Skeletal muscle satellite cell (primary cell): ENCODE measurements at regions not wholly inside any gene's neighbourhood (a gene's known extent, or its start where the extent isn't known, plus 50 kb on each side); places are given as distances from the start of the nearest gene placed in this dataset.

Source experiments
- H3K27me3 ChIP-seq: 2 replicates; pipeline ENCODE4 v1.7.0; 2013; ENCODE audit warnings: low read length; ENCODE audit not compliant: control insufficient read depth, insufficient read depth
- H3K36me3 ChIP-seq: 2 replicates; pipeline ENCODE4 v1.7.0; 2013; ENCODE audit warnings: mild to moderate bottlenecking, control low read depth, low read length; ENCODE audit not compliant: insufficient read depth
- H3K4me1 ChIP-seq: 2 replicates; pipeline ENCODE4 v1.7.0; 2013; ENCODE audit warnings: low read length; ENCODE audit not compliant: control insufficient read depth, insufficient read depth
- H3K4me2 ChIP-seq: 2 replicates; pipeline ENCODE4 v1.7.0; 2013; ENCODE audit warnings: mild to moderate bottlenecking, low read length
- H3K4me3 ChIP-seq: 2 replicates; pipeline ENCODE4 v1.7.0; 2013; ENCODE audit warnings: low read length
- H3K9ac ChIP-seq: 2 replicates; pipeline ENCODE4 v1.7.0; 2013; ENCODE audit warnings: mild to moderate bottlenecking, low read depth, low read length, moderate library complexity
- H3K9me3 ChIP-seq: replicated peaks from 2 replicates; pipeline ENCODE4 v1.7.0; 2013; ENCODE audit warnings: mild to moderate bottlenecking, control low read depth, low read length

DNA sequence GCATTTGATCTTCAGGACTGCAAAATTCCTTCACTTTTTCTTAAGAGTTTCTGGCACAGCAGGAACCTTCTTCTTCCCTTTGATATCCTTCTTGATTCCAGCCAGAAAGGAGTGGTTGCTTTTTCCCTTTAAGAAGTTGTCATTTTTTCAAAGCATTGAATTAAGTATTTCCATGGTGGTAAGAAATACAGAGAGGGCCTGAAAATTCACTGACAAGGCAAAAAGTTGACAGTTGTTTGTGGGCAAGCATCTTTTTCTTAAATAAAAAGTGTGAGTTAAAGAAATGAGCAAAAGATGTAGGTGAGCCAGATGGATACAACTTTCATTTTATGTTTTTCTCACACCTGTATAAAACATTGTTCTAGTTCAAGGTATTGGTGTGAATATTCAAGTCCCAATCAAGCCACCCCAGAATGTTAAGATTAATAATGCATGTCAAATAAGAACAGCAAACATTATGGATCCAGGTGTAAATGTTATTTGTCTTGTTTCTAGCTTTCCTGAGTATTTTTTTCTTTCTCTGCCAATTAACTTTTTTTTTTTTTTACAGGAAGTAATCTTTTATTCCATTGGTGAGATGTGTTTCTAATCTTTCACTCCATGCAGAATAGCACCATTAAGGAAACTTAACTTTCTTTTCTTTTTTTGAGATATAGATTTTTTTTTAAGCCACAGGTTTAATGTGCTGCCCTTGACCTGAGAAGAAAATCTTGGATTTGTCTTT is 334.3 kb upstream of the SEMA3A start:
- no peaks in the 10 kb centered on the region for H3K27me3 ChIP-seq
- no peak overlapping the region for H3K9ac ChIP-seq
- H3K36me3 ChIP-seq = no peaks in the 10 kb centered on the region

GRCh38 chr7:84524714-84525694 is 330.4 kb upstream of the SEMA3A start:
- peak overlapping the region; percentile 65 for H3K9ac ChIP-seq
- peaks cover 28% of the 10 kb centered on the region for H3K4me1 ChIP-seq
- H3K9me3 ChIP-seq = peaks cover 5% of the 10 kb centered on the region
- H3K4me3 ChIP-seq = no peak overlapping the region
- peak overlapping the region; percentile 70 for H3K4me2 ChIP-seq
- H3K27me3 ChIP-seq = no peaks in the 10 kb centered on the region
- no peaks in the 10 kb centered on the region for H3K36me3 ChIP-seq

More for the DNA sequence above, 334.3 kb upstream of the SEMA3A start:
- Histone ChIP-seq H3K4me2 (peak overlapping the region; percentile 5), H3K9me3 (no peaks in the 10 kb centered on the region), H3K4me1 (peaks cover 29% of the 10 kb centered on the region), H3K4me3 (no peak overlapping the region)

GRCh38 chr7:84513061-84513460 is 318.5 kb upstream of the SEMA3A start:
- no peak overlapping the region for H3K4me2 ChIP-seq
- no peaks in the 10 kb centered on the region for H3K36me3 ChIP-seq
- H3K9me3 ChIP-seq = no peaks in the 10 kb centered on the region
- peaks cover 15% of the 10 kb centered on the region for H3K4me1 ChIP-seq
- H3K27me3 ChIP-seq = no peaks in the 10 kb centered on the region
- no peak overlapping the region for H3K4me3 ChIP-seq
- H3K9ac ChIP-seq = no peak overlapping the region

DNA sequence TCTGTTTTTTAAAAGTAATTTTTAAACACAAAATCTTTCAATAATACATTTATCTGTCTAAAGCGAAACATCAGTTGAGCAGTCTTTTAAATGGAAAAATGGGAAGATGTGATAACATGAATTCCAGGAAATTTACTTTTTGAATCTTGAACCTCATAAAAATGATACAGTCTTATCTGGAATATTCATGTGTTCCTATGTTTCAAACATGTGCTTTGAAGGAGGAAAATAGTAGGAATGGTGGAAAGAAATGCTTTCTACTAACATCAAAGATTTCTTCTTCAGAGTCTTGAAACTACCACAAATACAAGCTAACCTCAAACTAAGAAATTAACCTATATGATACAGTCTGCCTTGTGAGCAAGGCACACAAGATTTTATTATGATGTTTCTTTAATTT is 317.5 kb upstream of the SEMA3A start:
- Histone ChIP-seq H3K36me3 (no peaks in the 10 kb centered on the region), H3K4me3 (no peak overlapping the region), H3K9ac (no peak overlapping the region), H3K9me3 (no peaks in the 10 kb centered on the region), H3K27me3 (no peaks in the 10 kb centered on the region), H3K4me1 (peaks cover 15% of the 10 kb centered on the region), H3K4me2 (no peak overlapping the region)

DNA sequence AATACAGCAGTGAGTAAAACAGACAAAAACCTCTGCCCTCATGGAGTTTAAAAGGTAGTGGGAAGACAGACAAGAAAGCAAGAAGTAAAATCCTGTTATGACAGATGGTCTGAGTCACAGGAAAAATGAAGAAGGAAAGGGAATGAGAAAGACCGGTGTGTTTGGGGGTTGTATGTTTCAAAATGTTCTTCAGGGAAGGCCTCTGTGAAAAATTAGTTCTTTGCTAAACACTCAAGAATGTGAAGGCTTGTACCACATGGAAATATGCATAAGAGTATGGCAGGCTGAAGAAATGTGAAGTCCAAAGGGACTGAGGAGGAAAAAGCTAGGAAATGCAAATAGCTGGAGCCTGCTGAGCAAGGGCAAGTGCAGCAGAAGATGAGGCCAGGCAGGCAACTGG is 315.9 kb upstream of the SEMA3A start:
- H3K4me1 ChIP-seq = peaks cover 15% of the 10 kb centered on the region
- H3K9ac ChIP-seq = no peak overlapping the region
- H3K9me3 ChIP-seq = no peaks in the 10 kb centered on the region
- peak overlapping the region; percentile 24 for H3K4me2 ChIP-seq
- no peak overlapping the region for H3K4me3 ChIP-seq
- no peaks in the 10 kb centered on the region for H3K27me3 ChIP-seq
- H3K36me3 ChIP-seq = no peaks in the 10 kb centered on the region

GRCh38 chr7:84509522-84509921 is 314.9 kb upstream of the SEMA3A start:
- Histone ChIP-seq H3K4me2 (no peak overlapping the region), H3K4me3 (no peak overlapping the region), H3K9ac (no peak overlapping the region), H3K36me3 (no peaks in the 10 kb centered on the region), H3K27me3 (no peaks in the 10 kb centered on the region), H3K4me1 (peaks cover 15% of the 10 kb centered on the region), H3K9me3 (no peaks in the 10 kb centered on the region)

- H3K4me2 ChIP-seq = no peak overlapping the region
- no peaks in the 10 kb centered on the region for H3K9me3 ChIP-seq
Observed at GRCh38 chr7:84508606-84509005, 314.0 kb upstream of the SEMA3A start.

GRCh38 chr7:84507529-84507928 is 312.9 kb upstream of the SEMA3A start:
- Histone ChIP-seq H3K4me3 (no peak overlapping the region), H3K36me3 (no peaks in the 10 kb centered on the region), H3K9ac (no peak overlapping the region), H3K4me2 (no peak overlapping the region), H3K27me3 (no peaks in the 10 kb centered on the region), H3K9me3 (no peaks in the 10 kb centered on the region), H3K4me1 (peaks cover 15% of the 10 kb centered on the region)

More at GRCh38 chr7:84508606-84509005, 314.0 kb upstream of the SEMA3A start:
- Histone ChIP-seq H3K4me1 (peaks cover 15% of the 10 kb centered on the region), H3K27me3 (no peaks in the 10 kb centered on the region), H3K9ac (no peak overlapping the region), H3K36me3 (no peaks in the 10 kb centered on the region), H3K4me3 (no peak overlapping the region)

DNA sequence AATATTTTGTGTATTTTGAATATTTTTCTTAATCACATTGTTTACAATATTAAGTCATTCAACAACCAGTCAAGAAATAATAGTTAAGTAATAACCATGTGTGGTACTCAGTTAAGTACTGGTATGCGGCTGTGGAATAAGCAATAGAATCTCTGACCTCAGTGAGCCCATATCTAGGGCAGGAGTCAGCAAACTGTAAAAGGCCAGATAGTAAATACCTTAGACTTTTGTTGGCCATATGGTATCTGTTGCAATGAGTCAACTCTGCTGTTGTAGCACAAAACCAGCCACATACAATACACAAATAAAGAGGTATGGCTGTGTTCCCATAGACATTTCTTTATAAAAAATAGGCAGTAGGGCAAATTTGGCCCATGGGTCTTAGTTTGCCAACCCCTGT is 311.6 kb upstream of the SEMA3A start:
- Histone ChIP-seq H3K9ac (no peak overlapping the region), H3K9me3 (no peaks in the 10 kb centered on the region), H3K4me1 (peaks cover 15% of the 10 kb centered on the region), H3K4me2 (no peak overlapping the region), H3K27me3 (no peaks in the 10 kb centered on the region), H3K4me3 (no peak overlapping the region), H3K36me3 (no peaks in the 10 kb centered on the region)

DNA sequence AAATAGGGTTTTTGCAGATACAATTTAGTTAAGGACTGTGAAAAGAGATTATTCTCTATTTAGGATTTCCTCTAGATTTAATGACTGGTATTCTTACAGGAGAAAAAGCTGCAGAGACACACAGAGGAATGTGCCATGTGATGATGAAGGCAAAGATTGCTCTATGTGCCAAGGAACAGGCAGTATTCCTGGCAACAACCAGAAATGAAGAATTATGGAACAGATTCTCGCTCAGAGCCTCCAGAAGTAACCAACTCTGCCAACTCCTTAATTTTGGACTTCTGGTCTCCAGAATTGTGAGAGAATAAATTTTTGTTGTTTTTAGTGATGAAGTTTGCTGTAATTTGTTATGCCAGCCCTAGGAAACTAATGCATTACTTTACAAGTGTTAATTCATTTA is 307.6 kb upstream of the SEMA3A start:
- Histone ChIP-seq H3K9ac (no peak overlapping the region), H3K4me1 (no peaks in the 10 kb centered on the region), H3K27me3 (no peaks in the 10 kb centered on the region), H3K4me2 (no peak overlapping the region), H3K4me3 (no peak overlapping the region), H3K9me3 (no peaks in the 10 kb centered on the region), H3K36me3 (no peaks in the 10 kb centered on the region)

GRCh38 chr7:84497873-84498272 is 303.3 kb upstream of the SEMA3A start:
- no peaks in the 10 kb centered on the region for H3K9me3 ChIP-seq
- H3K4me3 ChIP-seq = no peak overlapping the region
- H3K36me3 ChIP-seq = no peaks in the 10 kb centered on the region
- H3K4me1 ChIP-seq = no peaks in the 10 kb centered on the region
- no peak overlapping the region for H3K9ac ChIP-seq
- H3K4me2 ChIP-seq = no peak overlapping the region
- H3K27me3 ChIP-seq = no peaks in the 10 kb centered on the region
